ENCODE measurements at regions not wholly inside any gene's neighbourhood (a gene's known extent, or its start where the extent isn't known, plus 50 kb on each side); places are given as distances from the start of the nearest gene placed in this dataset.

GRCh38 chr14:80390906-80391305, 179.6 kb upstream of the DIO2 start:
- no peak overlapping the region; a peak in 2 of 4 replicates for H3K27ac ChIP-seq (ENCODE audit: low read depth in 2 of 2, low read length in 1 of 2)
- H3F3A ChIP-seq (replicated peaks; ENCODE audit: insufficient read depth): peaks cover 19% of the 10 kb centered on the region
- no peaks in the 10 kb centered on the region for H3K9me2 ChIP-seq
- DNase-seq: no peak
- no peaks in the 10 kb centered on the region for H3K9me3 ChIP-seq
- no peaks in the 10 kb centered on the region for H3K36me3 ChIP-seq (replicated peaks in 1 of 2; ENCODE audit: control insufficient read depth in 1 of 2, insufficient read depth in 2 of 2, low read length in 1 of 2)
- H2AFZ ChIP-seq (ENCODE audit: low read depth): no peak overlapping the region
- peaks cover 0 to 18% of the 10 kb centered on the region in 2 experiments; a peak in 2 of 4 replicates for H3K4me1 ChIP-seq (ENCODE audit: control insufficient read depth in 1 of 2, insufficient read depth in 2 of 2, low read depth in 1 of 2, low read length in 1 of 2)
- CTCF ChIA-PET: no interaction called here
- no peak overlapping the region for H3K4me2 ChIP-seq
- H3K79me2 ChIP-seq (ENCODE audit: insufficient read depth): no peaks in the 10 kb centered on the region
- POLR2A ChIA-PET: no interaction called here
- no peaks in the 10 kb centered on the region for H3K27me3 ChIP-seq (ENCODE audit: insufficient read depth)
- no peaks in the 10 kb centered on the region for H4K20me1 ChIP-seq (ENCODE audit: insufficient read depth)
- 18% methylated on average over 1 of the region's 1 CpG for WGBS (ENCODE audit: low lambda C conversion rate)
- no peak overlapping the region for H3K4me3 ChIP-seq (ENCODE audit: low read depth in 2 of 2, low read length in 1 of 2)
- H3K9ac ChIP-seq: no peak overlapping the region
- TF ChIP-seq RCOR1 (IDR thresholded peaks at IDR 0.05; ENCODE audit: low read length) (no peak), FOXM1 (IDR thresholded peaks at IDR 0.05; ENCODE audit: low read depth) (no peak), NFIC (IDR thresholded peaks at IDR 0.05; ENCODE audit: borderline replicate concordance) (peak; percentile 67), TCF12 (IDR thresholded peaks at IDR 0.05) (peak; percentile 85), TEAD4 (IDR thresholded peaks at IDR 0.05; ENCODE audit: borderline replicate concordance, insufficient read depth) (peak; percentile 44; the same call in 1 of the 2 replicates), IRF3 (IDR thresholded peaks at IDR 0.05; ENCODE audit: low read depth, low read length) (no peak), JUND (IDR thresholded peaks at IDR 0.05) (peak; percentile 51; the same call in 1 of the 2 replicates), YY1 (IDR thresholded peaks at IDR 0.05; ENCODE audit: low read depth) (no peak), CTCF (IDR thresholded peaks at IDR 0.05) (no peak), MEF2A (IDR thresholded peaks at IDR 0.05; ENCODE audit: borderline replicate concordance, low read depth) (no peak), POLR2AphosphoS5 (IDR thresholded peaks at IDR 0.05; ENCODE audit: low read depth, low read length) (no peak), EP300 (IDR thresholded peaks at IDR 0.05; ENCODE audit: borderline replicate concordance in 1 of 2, low read depth in 1 of 2, low read length in 1 of 2) (peak in 1 of 2 experiments; percentile 59; a peak in 1 of 4 replicates), RXRA (IDR thresholded peaks at IDR 0.05; ENCODE audit: borderline replicate concordance, low read depth) (peak; percentile 21; the same call in 1 of the 2 replicates), PBX3 (IDR thresholded peaks at IDR 0.05) (peak; percentile 78), ZBTB33 (IDR thresholded peaks at IDR 0.05; ENCODE audit: borderline replicate concordance, low read depth) (no peak), MAX (IDR thresholded peaks at IDR 0.05; ENCODE audit: low read depth) (no peak), SIN3A (IDR thresholded peaks at IDR 0.05; ENCODE audit: borderline replicate concordance, low read depth, low read length) (no peak), FOSL2 (IDR thresholded peaks at IDR 0.05; ENCODE audit: borderline replicate concordance, low read depth) (peak; percentile 9; the same call in 1 of the 2 replicates), CHD2 (IDR thresholded peaks at IDR 0.05; ENCODE audit: low read length, partially characterized antibody) (no peak), MXI1 (IDR thresholded peaks at IDR 0.05; ENCODE audit: low read depth, low read length) (no peak), EZH2phosphoT487 (IDR thresholded peaks at IDR 0.05; ENCODE audit: borderline replicate concordance, low read depth) (no peak), TAF1 (IDR thresholded peaks at IDR 0.05; ENCODE audit: borderline replicate concordance, low read depth, low read length) (no peak), RFX5 (IDR thresholded peaks at IDR 0.05; ENCODE audit: low read length) (no peak), GABPA (IDR thresholded peaks at IDR 0.05; ENCODE audit: low read depth) (no peak)
